ENCODE measurements at regions not wholly inside any gene's neighbourhood (a gene's known extent, or its start where the extent isn't known, plus 50 kb on each side); places are given as distances from the start of the nearest gene placed in this dataset.

GRCh38 chr3:194931347-194931746, 245.7 kb downstream of the FAM43A start:
- H3K27me3 ChIP-seq (ENCODE audit: insufficient read depth, insufficient read length), result no peaks in the 10 kb centered on the region
- no peak overlapping the region for H3K4me3 ChIP-seq (ENCODE audit: insufficient read length, low read depth)
- peaks cover 4% of the 10 kb centered on the region for H3K4me1 ChIP-seq (ENCODE audit: insufficient read depth, insufficient read length)
- H3K36me3 ChIP-seq (ENCODE audit: insufficient read depth, insufficient read length, low read length), result no peaks in the 10 kb centered on the region
- DNase-seq (ENCODE audit: low read depth, low spot score), result no peak
- no peak overlapping the region for H3K9ac ChIP-seq (ENCODE audit: insufficient read length, low read depth)
- TF ChIP-seq YY1 (IDR thresholded peaks at IDR 0.05; ENCODE audit: insufficient read depth, insufficient read length) (no peak), ZNF274 (IDR thresholded peaks at IDR 0.05; ENCODE audit: low read depth, low read length) (no peak), SUZ12 (IDR thresholded peaks at IDR 0.05; ENCODE audit: extremely low read depth, insufficient read depth, insufficient read length) (no peak)
- H3K9me3 ChIP-seq (ENCODE audit: insufficient read depth, low read length), result peaks cover 18% of the 10 kb centered on the region; the same call in 1 of the 2 replicates

GRCh38 chr3:194931865-194932264, 246.2 kb downstream of the FAM43A start:
- DNase-seq (ENCODE audit: low read depth, low spot score), result no peak
- Histone ChIP-seq H3K4me1 (ENCODE audit: insufficient read depth, insufficient read length) (peaks cover 4% of the 10 kb centered on the region), H3K36me3 (ENCODE audit: insufficient read depth, insufficient read length, low read length) (no peaks in the 10 kb centered on the region), H3K9me3 (ENCODE audit: insufficient read depth, low read length) (peaks cover 18% of the 10 kb centered on the region; the same call in 1 of the 2 replicates), H3K4me3 (ENCODE audit: insufficient read length, low read depth) (no peak overlapping the region), H3K9ac (ENCODE audit: insufficient read length, low read depth) (no peak overlapping the region), H3K27me3 (ENCODE audit: insufficient read depth, insufficient read length) (no peaks in the 10 kb centered on the region)
- TF ChIP-seq SUZ12 (IDR thresholded peaks at IDR 0.05; ENCODE audit: extremely low read depth, insufficient read depth, insufficient read length) (no peak), ZNF274 (IDR thresholded peaks at IDR 0.05; ENCODE audit: low read depth, low read length) (no peak), YY1 (IDR thresholded peaks at IDR 0.05; ENCODE audit: insufficient read depth, insufficient read length) (no peak)

- no peak for DNase-seq (ENCODE audit: low read depth, low spot score)
- peaks cover 4% of the 10 kb centered on the region for H3K4me1 ChIP-seq (ENCODE audit: insufficient read depth, insufficient read length)
- no peaks in the 10 kb centered on the region for H3K27me3 ChIP-seq (ENCODE audit: insufficient read depth, insufficient read length)
- peak overlapping the region; percentile 13 for H3K9ac ChIP-seq (ENCODE audit: insufficient read length, low read depth)
- H3K36me3 ChIP-seq (ENCODE audit: insufficient read depth, insufficient read length, low read length), result no peaks in the 10 kb centered on the region
- H3K4me3 ChIP-seq (ENCODE audit: insufficient read length, low read depth), result no peak overlapping the region
- TF ChIP-seq SUZ12 (IDR thresholded peaks at IDR 0.05; ENCODE audit: extremely low read depth, insufficient read depth, insufficient read length) (no peak), YY1 (IDR thresholded peaks at IDR 0.05; ENCODE audit: insufficient read depth, insufficient read length) (no peak), ZNF274 (IDR thresholded peaks at IDR 0.05; ENCODE audit: low read depth, low read length) (no peak)
- H3K9me3 ChIP-seq (ENCODE audit: insufficient read depth, low read length), result peaks cover 18% of the 10 kb centered on the region; the same call in 1 of the 2 replicates
Observed at GRCh38 chr3:194933465-194933864, 247.8 kb downstream of the FAM43A start.

GRCh38 chr3:194935061-194935460, 249.4 kb downstream of the FAM43A start:
- no peak for DNase-seq (ENCODE audit: low read depth, low spot score)
- no peak overlapping the region for H3K4me3 ChIP-seq (ENCODE audit: insufficient read length, low read depth)
- TF ChIP-seq ZNF274 (IDR thresholded peaks at IDR 0.05; ENCODE audit: low read depth, low read length) (no peak), SUZ12 (IDR thresholded peaks at IDR 0.05; ENCODE audit: extremely low read depth, insufficient read depth, insufficient read length) (no peak), YY1 (IDR thresholded peaks at IDR 0.05; ENCODE audit: insufficient read depth, insufficient read length) (no peak)

GRCh38 chr3:194935632-194936470, 250.2 kb downstream of the FAM43A start:
- TF ChIP-seq YY1 (IDR thresholded peaks at IDR 0.05; ENCODE audit: insufficient read depth, insufficient read length), result no peak
- TF ChIP-seq ZNF274 (IDR thresholded peaks at IDR 0.05; ENCODE audit: low read depth, low read length), result no peak
- no peak for TF ChIP-seq SUZ12 (IDR thresholded peaks at IDR 0.05; ENCODE audit: extremely low read depth, insufficient read depth, insufficient read length)
- H3K27me3 ChIP-seq (ENCODE audit: insufficient read depth, insufficient read length), result no peaks in the 10 kb centered on the region
- H3K4me3 ChIP-seq (ENCODE audit: insufficient read length, low read depth), result no peak overlapping the region
- peaks cover 18% of the 10 kb centered on the region; the same call in 1 of the 2 replicates for H3K9me3 ChIP-seq (ENCODE audit: insufficient read depth, low read length)
- no peaks in the 10 kb centered on the region for H3K36me3 ChIP-seq (ENCODE audit: insufficient read depth, insufficient read length, low read length)
- H3K9ac ChIP-seq (ENCODE audit: insufficient read length, low read depth), result no peak overlapping the region
- DNase-seq (ENCODE audit: low read depth, low spot score), result no peak
- H3K4me1 ChIP-seq (ENCODE audit: insufficient read depth, insufficient read length), result peaks cover 4% of the 10 kb centered on the region

More at GRCh38 chr3:194935061-194935460, 249.4 kb downstream of the FAM43A start:
- H3K4me1 ChIP-seq (ENCODE audit: insufficient read depth, insufficient read length), result peaks cover 4% of the 10 kb centered on the region
- no peaks in the 10 kb centered on the region for H3K36me3 ChIP-seq (ENCODE audit: insufficient read depth, insufficient read length, low read length)
- no peak overlapping the region for H3K9ac ChIP-seq (ENCODE audit: insufficient read length, low read depth)
- H3K9me3 ChIP-seq (ENCODE audit: insufficient read depth, low read length), result peaks cover 18% of the 10 kb centered on the region; the same call in 1 of the 2 replicates
- no peaks in the 10 kb centered on the region for H3K27me3 ChIP-seq (ENCODE audit: insufficient read depth, insufficient read length)

GRCh38 chr3:194936659-194937058, 251.0 kb downstream of the FAM43A start:
- Histone ChIP-seq H3K27me3 (ENCODE audit: insufficient read depth, insufficient read length) (no peaks in the 10 kb centered on the region), H3K4me1 (ENCODE audit: insufficient read depth, insufficient read length) (peaks cover 4% of the 10 kb centered on the region)
- TF ChIP-seq SUZ12 (IDR thresholded peaks at IDR 0.05; ENCODE audit: extremely low read depth, insufficient read depth, insufficient read length), result no peak
- no peak for TF ChIP-seq YY1 (IDR thresholded peaks at IDR 0.05; ENCODE audit: insufficient read depth, insufficient read length)
- no peak for TF ChIP-seq ZNF274 (IDR thresholded peaks at IDR 0.05; ENCODE audit: low read depth, low read length)

GRCh38 chr3:194937144-194937543, 251.5 kb downstream of the FAM43A start:
- Histone ChIP-seq H3K9ac (ENCODE audit: insufficient read length, low read depth) (no peak overlapping the region), H3K9me3 (ENCODE audit: insufficient read depth, low read length) (peaks cover 13% of the 10 kb centered on the region; the same call in 1 of the 2 replicates), H3K4me3 (ENCODE audit: insufficient read length, low read depth) (no peak overlapping the region), H3K27me3 (ENCODE audit: insufficient read depth, insufficient read length) (no peaks in the 10 kb centered on the region), H3K4me1 (ENCODE audit: insufficient read depth, insufficient read length) (peaks cover 4% of the 10 kb centered on the region), H3K36me3 (ENCODE audit: insufficient read depth, insufficient read length, low read length) (no peaks in the 10 kb centered on the region)
- no peak for DNase-seq (ENCODE audit: low read depth, low spot score)
- TF ChIP-seq ZNF274 (IDR thresholded peaks at IDR 0.05; ENCODE audit: low read depth, low read length) (no peak), SUZ12 (IDR thresholded peaks at IDR 0.05; ENCODE audit: extremely low read depth, insufficient read depth, insufficient read length) (no peak), YY1 (IDR thresholded peaks at IDR 0.05; ENCODE audit: insufficient read depth, insufficient read length) (no peak)

More at GRCh38 chr3:194936659-194937058, 251.0 kb downstream of the FAM43A start:
- no peak overlapping the region for H3K4me3 ChIP-seq (ENCODE audit: insufficient read length, low read depth)
- H3K9ac ChIP-seq (ENCODE audit: insufficient read length, low read depth), result no peak overlapping the region
- no peaks in the 10 kb centered on the region for H3K36me3 ChIP-seq (ENCODE audit: insufficient read depth, insufficient read length, low read length)
- H3K9me3 ChIP-seq (ENCODE audit: insufficient read depth, low read length), result peaks cover 17% of the 10 kb centered on the region; the same call in 1 of the 2 replicates
- no peak for DNase-seq (ENCODE audit: low read depth, low spot score)

All from NT2/D1 (cell line).